ENCODE measurements at regions not wholly inside any gene's neighbourhood (a gene's known extent, or its start where the extent isn't known, plus 50 kb on each side); places are given as distances from the start of the nearest gene placed in this dataset.
"Not testable (repeated sequence)": the region's sequence is repeated elsewhere in the genome, so short reads cannot be mapped to it uniquely, and the experiment has no call there.

DNA sequence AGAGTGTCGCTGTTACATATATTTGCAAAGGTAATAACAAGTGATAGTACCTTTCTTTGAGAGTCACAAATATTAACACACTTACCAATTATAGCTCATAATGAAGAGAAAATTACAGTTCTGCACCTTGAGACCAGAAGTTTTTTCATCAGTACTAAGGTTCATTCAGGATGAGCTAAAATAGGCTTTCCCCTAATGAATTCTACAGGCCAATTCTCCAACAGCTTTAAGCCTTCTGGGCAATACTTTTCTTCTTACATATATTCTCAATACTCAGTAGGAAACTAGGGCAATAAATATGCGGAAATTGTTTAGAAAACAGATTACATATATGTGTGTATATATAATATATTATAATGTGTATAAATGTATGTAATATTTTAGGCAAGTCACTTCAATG, 2672.8 kb upstream of the PCDH20 start:
- no peak for DNase-seq

DNA sequence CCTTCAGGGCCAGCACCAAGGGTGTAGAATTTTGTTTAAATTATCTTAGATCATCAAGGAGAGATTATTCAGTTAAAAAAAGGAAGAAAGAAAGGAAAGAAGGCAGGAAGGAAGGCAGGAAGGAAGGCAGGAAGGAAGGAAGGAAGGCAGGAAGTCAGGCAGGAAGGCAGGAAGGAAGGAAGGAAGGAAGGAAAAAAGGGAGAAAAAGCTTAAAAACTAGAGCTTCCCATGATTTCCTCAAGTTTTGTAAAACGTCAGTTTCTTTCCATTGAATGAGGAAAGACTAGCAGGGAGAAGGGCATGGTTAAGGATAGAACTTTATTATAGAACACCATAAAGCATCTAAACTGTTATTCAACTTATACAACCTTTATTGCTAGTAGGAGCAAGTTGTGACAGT, 2672.0 kb upstream of the PCDH20 start:
- no peak for DNase-seq

DNA sequence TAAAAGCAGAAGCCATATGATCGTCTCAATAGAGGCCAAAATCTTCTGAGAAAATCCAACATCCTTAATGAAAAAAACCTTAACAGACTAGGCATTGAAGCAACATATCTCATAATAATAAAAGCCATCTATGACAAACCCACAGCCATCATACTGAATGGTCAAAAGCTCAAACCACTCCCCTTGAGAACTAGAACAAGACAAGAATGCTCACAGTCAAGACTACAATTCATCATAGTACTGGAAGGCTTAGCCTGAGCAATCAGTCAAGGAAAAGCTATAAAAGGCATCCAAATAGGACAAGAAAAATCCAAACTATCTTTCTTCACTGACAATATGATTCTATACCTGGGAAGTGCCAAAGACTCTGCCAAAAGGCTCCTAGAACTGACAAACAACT, 2668.2 kb upstream of the PCDH20 start:
- no peak for DNase-seq

DNA sequence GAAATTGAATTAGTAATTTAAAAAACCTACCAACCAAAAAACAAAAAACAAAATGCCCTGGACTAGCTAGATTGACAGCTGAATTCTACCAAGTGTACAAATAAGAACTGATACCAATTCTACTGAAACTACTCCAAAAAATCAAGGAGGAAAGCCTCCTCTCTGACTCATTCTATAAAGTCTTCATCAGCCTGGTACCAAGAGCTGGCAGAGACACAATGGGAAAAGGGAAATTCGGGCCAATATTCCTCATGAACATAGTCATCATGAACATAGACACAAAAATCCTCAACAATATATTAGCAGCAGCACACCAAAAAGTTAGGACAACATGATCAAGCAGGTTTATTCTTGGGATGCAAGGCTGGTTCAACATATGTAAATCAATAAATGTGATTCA, 2667.7 kb upstream of the PCDH20 start:
- DNase-seq, result no peak

DNA sequence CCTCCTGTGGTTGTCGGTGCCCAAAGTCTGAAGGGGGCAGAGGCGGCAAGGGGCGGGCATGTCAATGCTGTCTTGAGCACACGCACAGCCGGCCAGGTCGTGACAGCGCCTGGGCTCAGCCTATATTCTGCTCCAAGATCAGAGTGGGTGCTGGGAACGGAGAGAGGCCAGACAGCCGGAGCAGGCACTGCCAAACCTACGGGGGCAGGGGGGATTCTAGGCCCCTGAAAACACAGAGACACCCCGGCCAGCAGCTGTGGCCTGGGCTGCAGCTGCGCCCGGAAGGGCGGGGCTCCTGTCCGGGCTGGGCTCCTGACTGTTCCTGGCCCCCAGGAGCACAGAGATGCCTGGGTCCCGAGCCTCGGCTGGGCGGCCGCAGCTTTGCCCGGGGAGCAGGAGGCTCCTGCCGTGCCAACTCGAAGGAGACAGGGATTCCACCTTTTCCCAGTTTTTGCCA, 2662.9 kb upstream of the PCDH20 start:
- DNase-seq, result no peak

DNA sequence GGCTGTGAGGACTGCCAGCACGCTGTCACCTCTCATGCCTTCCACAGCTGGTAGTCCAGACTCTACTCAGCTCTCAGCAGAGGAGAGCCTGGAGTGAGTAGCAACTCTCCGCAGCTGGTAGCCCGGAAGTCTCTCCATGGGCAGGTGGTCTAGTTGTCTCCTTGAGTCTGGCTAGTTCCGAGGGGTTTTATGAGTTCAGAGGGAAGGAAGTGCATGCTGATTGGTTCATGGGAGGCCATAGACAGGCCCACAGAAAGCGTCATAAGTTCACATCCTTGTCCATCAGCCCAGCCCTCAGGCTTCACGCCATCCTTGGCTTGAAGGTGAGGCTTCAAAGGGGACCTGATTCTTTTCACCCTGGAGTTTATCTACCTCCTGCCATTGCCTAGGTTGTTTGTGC, 2662.4 kb upstream of the PCDH20 start:
- DNase-seq, result no peak

DNA sequence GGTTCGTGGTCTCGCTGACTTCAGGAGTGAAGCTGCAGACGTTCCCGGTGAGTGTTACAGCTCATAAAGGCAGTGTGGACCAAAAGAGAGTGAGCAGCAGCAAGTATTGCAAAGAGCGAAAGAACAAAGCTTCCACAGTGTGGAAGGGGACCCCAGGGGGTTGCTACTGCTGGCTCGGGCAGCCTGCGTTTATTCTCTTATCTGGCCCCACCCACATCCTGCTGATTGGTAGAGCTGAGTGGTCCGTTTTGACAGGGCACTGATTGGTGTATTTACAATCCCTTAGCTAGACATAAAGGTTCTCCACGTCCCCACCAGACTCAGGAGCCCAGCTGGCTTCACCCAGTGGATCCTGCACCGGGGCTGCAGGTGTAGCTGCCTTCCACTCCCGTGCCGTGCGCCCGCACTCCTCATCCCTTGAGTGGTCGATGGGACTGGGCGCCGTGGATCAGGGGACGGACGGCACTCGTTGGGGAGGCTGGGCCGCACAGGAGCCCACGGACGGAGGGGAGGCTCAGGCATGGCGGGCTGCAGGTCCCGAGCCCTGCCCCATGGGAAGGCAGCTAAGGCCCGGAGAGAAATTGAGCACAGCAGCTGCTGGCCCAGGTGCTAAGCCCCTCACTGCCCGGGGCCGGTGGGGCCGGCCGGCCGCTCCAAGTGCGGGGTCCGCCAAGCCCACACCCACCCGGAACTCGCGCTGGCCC, 2661.6 kb upstream of the PCDH20 start:
- not testable (repeated sequence) for DNase-seq

DNA sequence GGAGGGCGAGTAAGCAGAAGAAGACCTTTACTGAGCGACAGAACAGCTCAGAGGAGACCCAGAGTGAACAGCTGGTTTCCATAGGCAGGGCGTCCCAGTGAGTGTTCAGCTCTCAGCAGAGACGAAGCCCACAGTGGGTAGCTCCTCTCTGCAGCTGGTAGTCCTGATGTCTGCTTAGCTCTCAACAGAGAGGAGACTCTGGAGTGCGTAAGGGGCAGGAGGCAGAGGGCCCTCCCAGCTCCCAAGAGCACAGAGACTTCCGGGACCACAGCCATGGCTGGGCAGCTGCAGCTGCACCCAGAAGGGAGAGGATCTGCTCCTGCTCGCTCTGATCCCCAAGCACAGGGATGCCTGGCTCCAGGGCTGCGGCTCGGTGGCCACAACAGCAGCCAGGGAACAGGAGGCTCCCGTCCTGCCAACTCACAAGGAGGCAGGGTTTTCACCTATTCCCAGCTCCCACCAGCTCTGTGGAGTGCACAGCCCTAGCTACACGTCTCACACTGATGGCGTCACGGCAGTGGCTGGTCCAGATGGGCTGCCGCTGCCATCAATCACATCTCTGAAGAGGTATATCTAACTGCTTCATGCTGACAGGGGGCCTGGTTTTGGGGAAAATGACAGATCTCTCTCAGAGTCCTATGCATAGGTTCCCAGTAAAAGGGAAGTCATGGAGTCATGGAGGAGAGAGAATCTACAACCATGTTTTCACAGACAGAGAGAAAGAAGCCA, 2660.1 kb upstream of the PCDH20 start:
- DNase-seq, result no peak

DNA sequence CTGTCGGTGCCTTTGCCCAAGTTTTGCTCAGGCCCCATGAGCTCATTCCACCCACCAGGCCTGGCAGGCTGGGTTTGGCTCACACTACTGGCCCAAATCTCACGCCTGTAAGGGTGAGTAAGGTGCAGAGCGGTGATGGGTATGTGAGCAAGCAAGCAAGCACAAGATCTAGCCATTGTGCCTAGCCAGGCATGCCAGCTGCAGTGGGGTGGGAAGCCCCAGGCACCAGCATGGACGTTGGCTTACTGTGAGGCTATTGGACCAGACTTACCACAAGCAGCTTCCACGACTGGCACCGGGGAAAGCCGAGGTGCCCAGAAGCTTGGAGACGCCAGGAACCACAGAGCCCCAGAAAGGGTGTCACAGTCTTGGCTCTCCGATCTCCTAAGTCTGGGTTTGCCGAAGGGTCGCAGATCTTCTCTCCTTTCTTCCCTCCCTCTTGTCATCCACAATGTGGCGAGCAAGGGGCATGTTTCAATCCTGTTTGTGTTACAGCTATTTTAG, 2659.4 kb upstream of the PCDH20 start:
- no peak for DNase-seq

DNA sequence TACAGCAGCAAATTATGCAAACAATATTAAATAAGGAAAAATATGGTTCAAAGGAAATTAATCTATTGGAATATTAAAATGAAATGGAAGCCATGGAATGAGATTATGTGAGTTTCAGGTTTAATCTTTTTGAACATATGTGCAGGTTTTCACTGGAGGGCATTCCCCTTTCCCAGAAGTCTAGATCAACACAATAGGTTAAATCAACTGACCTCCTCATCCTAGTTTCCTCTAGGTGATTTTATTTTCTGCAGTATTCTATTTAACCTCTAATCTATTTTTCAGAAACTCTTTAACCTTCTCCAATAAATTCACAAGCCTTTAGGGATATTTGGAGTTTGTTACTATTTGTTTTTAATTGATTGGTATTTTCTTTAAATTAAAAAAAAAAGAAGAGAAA, 2657.6 kb upstream of the PCDH20 start:
- DNase-seq, result no peak

DNA sequence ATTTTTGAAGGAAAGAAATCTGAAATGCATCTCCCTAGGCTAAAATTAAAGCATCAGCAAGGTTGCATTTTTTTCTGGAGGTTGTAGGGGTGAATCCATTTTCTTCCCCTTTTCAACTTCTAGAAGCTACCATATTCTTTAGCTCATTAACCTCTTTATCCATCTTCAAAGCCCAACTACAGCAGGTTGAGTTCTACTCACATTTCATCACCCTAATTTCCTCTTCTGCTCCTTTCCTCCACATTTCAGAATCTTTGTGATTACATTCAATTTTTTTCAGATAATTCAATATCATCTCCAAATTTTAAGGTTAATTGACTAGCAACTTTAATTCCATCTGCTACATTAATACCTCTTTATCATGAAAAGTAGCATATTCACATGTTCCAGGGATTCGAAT, 2655.7 kb upstream of the PCDH20 start:
- DNase-seq, result no peak

DNA sequence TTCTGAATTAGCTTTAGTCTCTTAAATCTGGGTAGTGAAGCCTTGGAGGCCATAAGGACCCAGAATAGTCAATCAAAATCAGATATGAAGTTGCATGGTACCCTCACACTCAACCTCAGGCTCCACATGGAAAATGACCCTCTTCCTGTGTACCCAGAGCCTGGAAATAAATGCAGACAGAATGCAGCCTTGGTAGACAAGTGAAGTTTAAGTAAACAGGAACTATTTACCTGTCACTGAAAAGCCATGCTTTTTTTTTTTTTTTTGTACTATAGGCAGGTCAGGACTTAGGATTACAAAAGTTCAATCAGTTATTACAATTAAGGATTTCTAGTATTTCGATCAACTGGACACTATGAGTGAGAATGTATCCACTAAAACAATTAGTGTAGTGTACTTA, 2654.2 kb upstream of the PCDH20 start:
- DNase-seq, result no peak

DNA sequence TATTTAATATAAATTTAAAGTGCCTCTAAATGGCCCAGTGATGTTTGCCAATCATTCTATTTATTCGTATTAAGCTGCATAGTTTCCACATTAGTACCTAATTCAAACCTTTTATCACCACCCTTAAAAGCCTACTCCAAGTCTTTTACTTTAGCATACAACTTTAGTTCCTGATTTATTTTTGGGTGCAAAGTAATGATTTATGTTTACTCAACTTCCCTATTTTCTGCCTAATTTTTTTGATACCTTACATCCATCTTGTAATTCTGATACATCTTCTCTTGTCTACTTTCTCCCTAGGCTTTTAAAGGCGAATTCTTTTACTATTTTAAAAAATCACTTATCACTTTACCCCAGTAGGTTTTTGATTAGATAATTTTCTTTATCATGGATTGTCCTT, 2651.1 kb upstream of the PCDH20 start:
- DNase-seq, result no peak

DNA sequence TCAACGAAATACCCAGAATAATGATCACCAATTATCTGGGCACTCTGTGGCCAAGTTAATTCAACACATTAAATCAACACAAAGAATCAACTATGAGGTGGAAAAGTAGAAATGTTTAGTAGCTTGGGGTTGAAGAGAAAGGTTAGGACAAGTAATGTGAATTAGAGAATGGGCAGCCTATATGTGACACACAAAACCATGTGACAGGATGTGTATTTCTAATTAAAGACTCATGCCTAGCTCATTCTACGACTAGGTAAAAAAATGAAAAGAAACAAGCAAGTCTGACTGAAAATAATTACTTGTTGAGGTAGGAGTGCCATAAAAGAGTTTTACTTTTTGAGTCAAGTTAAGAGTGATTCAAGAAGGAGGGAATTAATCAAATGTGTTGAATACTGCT, 2646.0 kb upstream of the PCDH20 start:
- DNase-seq, result no peak

DNA sequence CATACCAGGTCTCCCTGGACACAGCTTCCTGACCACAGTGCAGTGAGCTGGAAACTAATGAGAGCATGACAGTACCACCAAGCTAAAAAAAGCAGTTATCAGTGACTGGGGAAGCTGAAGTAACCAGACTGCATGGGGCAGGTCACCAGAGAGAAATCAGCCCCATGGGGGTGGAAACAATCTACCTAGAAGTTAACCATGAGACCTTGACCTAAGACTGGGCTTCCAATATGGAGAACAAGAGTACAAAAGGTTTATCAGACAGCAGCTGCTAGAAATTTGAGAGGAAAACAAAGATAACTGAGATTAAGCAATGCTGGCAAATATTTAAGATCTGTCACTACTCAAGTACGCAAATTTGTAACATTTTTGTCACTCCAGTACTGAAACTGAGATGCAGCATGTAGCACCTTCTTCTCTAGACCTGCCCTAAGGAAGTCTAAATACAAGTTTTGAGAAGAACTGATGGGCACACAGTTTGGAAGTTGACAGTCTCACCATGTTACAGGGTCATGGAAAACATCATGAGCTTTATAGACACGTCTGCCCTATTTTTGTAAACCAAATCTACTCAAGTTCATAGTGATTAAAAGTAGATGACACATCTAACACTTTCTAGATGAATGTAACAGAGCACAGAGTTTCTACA, 2641.8 kb upstream of the PCDH20 start:
- no peak for DNase-seq

DNA sequence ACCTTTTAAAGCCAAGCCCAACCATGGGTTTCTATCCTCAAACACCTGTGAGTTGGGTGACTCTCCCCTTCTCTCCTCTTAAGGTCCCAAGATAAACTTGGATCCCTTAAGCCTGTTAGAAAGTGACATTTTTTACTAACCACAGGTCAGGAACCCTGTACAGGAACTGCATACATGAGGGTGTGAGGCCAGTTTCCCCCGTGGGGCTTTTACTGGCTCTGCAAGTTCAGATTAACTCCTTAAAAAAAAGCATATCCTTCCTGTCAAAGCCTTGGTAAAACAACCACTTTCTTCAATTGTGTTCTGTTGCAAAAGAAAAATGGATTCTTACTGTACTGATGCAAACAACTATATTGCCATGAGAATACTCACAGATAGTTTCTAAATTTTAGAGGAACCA, 2638.7 kb upstream of the PCDH20 start:
- DNase-seq, result no peak

DNA sequence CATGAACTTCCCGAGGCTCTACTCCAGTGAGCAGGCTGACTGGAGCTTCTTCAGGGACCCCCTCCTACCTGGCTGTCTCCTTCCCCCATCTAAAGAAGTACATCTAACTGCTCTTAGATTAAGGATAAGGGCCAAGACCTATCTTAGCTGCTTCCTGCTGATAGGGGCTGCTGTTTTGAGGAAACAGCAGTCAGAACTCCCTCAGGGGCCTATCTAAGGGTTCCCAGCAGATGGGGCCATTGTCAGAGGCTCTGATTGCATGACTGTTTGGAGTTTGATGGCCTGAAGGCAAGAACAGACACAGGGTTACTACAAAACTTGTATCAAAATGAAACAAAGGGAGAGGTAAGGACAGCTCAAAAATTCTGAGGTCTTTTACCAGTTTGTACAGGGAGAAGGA, 2636.9 kb upstream of the PCDH20 start:
- DNase-seq, result no peak

DNA sequence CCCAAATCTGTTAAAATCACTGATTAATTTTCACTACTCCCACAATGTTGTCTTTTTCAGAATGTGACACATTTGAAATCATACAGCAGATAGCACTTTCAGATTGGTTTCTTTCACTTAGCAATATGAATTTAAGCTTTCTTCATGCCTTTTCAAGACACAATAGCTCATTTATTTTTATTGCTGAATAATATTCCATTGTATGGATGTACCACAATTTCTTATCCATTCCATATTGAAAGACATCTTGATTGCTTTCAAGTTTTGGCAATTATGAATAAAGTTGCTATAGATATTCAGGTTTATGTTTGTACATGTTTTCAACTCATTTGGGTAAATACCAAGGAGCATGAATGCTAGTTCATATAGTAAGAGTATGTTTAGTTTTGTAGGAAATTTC, 2635.6 kb upstream of the PCDH20 start:
- DNase-seq, result no peak

DNA sequence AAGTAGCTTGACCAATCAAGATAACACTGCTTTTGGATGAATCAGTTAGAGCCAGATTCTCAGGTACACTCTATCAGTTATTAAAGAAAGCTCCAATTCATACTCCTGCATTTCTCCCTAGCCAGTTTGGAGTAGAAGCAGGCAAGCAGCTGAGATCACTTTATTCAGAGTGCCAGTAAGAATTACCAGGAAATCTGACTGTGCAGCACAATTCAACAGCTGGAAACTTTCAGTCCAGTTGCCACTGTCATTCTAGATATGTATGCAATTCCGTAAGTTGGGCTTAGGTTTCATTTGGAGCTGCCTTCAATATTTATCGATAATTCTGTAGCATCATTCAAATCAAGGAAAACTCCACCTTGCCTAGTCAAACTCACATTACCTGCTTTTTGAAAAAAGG, 2625.6 kb upstream of the PCDH20 start:
- no peak for DNase-seq

DNA sequence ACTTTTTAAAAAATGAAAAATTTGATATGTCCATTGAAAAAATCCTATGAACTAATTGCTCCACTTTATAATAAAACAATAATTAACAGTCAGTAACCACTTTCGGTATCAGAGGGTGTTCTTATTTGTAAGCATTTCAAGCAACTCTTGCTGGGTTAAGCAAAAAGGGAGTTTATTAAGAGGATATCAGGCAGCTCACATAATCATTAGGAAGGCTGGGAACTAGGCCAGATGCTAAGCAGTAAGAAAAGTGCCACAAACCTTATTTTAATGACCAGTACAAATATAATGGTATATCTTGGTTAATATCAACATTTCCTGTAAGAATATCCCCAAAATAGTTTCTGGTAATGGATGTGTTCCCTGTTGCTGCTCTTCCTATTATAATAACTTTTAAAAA, 2618.3 kb upstream of the PCDH20 start:
- DNase-seq, result no peak

DNA sequence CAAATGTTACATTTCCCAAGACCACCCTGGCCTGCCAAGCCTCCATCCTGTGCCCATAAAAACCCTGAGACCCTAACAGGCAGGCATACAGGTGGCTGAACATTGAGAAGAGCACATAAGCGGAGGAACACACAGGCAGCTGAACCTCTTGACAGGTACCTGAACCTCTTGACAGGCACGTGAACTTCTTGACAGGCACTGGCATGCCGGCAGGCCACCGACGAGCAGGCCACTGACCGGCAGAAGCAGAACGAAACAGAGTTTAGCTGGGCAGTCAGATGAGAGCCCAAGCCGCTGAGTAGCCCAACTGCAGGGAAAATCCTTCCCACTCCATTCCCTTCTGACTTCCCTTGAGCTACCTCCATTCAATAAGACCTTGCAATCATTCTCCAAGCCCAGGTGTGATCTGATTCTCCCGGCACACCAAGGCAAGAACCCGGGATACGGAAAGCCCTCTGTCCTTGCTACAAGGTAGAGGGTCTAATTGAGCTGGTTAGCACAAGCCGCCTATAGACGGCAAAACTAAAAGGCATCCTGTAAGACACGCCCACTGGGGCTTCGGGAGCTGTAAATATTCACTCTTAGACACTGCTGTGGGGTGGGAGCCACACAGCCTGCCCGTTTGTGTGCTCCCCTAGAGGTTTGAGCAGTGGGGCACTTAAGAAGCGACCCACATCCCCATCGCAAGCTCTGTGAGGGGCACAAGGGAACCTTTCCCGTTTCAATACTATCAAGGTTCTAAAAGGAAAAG, 2613.9 kb upstream of the PCDH20 start:
- no peak for DNase-seq

DNA sequence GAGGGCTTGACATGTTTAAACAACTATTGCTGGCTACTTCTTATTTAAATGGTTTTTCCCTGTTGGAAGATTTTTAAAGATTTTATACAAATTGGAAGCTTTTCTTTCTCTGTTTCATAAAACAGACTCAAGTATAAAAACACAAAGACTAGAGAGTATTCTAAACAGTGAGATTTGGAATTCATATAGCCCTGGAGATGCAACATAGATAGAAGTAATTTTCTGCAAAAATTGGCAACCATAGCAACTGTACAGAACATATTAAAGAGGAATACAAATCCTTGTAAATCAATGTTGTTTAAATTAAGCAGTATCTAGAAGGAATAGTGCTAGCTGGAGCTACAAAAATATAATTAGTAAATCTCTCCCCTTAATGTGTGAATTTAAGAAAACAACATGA, 2612.9 kb upstream of the PCDH20 start:
- DNase-seq, result no peak

DNA sequence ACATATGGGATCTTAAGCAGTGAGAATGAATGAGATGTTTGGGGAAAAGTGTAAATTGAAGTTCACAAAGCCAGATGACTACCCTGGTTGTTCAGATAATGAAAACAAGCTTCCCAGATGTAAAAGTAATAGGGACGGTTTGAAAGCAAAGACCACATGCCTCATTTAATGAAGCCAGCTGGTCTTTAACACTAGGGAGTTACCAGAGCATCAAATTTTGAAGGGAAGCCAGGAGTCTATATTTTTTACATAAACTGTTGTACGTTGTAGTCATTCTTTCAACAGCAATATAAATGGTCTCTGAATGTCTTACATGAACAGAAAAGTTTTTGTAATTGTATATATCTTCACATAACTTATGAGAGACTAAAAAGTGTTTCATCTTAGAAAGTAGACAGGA, 2604.5 kb upstream of the PCDH20 start:
- DNase-seq, result no peak

Data from NCI-H1930 (cell line).